HL-60 (cell line): ENCODE measurements at regions not wholly inside any gene's neighbourhood (a gene's known extent, or its start where the extent isn't known, plus 50 kb on each side); places are given as distances from the start of the nearest gene placed in this dataset.

Experiments
- DNase-seq, 2 experiments: peaks; one replicate each; pipeline ENCODE4 v3.0.0-alpha.2; 2010 to 2020; ENCODE audit warnings: low read depth in 1 of 2, low spot score in 1 of 2
- H3K27ac ChIP-seq: fragments of 250-450 bp; sonication (Bioruptor Pico); replicated peaks from 2 replicates; pipeline ENCODE4 v1.5.1; 2020; ENCODE audit warnings: mild to moderate bottlenecking, moderate library complexity
- H3K27me3 ChIP-seq: fragments of 250-450 bp; sonication (Bioruptor Pico); 2 replicates; pipeline ENCODE4 v1.5.1; 2021; ENCODE audit warnings: mild to moderate bottlenecking, moderate library complexity; ENCODE audit not compliant: insufficient read depth, poor library complexity, severe bottlenecking
- H3K4me3 ChIP-seq: replicated peaks from 2 replicates; pipeline ENCODE4 v1.5.1; 2011; ENCODE audit warnings: mild to moderate bottlenecking, control low read depth, low read length; ENCODE audit not compliant: insufficient read depth
- CTCF ChIP-seq: IDR thresholded peaks from one replicate; pipeline ENCODE4 v1.5.1; 2011; ENCODE audit warnings: low read length, control low read depth, inconsistent platforms; ENCODE audit not compliant: insufficient read depth
- GABPA ChIP-seq: IDR thresholded peaks from 2 replicates; pipeline ENCODE4 v1.6.1; 2012; ENCODE audit warnings: low read depth
- POLR2AphosphoS5 ChIP-seq: IDR thresholded peaks from 2 replicates; pipeline ENCODE4 v1.6.1; 2012; ENCODE audit warnings: low read depth
- REST ChIP-seq: IDR thresholded peaks from 2 replicates; pipeline ENCODE4 v1.6.1; 2012; ENCODE audit warnings: low read depth; ENCODE audit not compliant: insufficient replicate concordance
- SPI1 ChIP-seq: IDR thresholded peaks from 2 replicates; pipeline ENCODE4 v1.6.1; 2012; ENCODE audit warnings: low read depth, mild to moderate bottlenecking, borderline replicate concordance

- no peak for TF ChIP-seq SPI1
- TF ChIP-seq GABPA: no peak
- TF ChIP-seq POLR2AphosphoS5: no peak
- TF ChIP-seq CTCF: no peak
- TF ChIP-seq REST: no peak
- no peaks in the 10 kb centered on the region for H3K27me3 ChIP-seq
- H3K4me3 ChIP-seq: no peak overlapping the region
- no peak for DNase-seq
- no peak overlapping the region for H3K27ac ChIP-seq
These were observed 1372.2 kb upstream of the TMEFF2 start for GRCh38 chr2:193566886-193567285.

- H3K27me3 ChIP-seq: no peaks in the 10 kb centered on the region
- no peak overlapping the region for H3K4me3 ChIP-seq
- H3K27ac ChIP-seq: no peak overlapping the region
- TF ChIP-seq REST: no peak
- no peak for TF ChIP-seq SPI1
- no peak for TF ChIP-seq CTCF
- TF ChIP-seq GABPA: no peak
- no peak for TF ChIP-seq POLR2AphosphoS5
- no peak for DNase-seq
These were observed 1371.5 kb upstream of the TMEFF2 start for GRCh38 chr2:193566276-193566675.

GRCh38 chr2:193562031-193562430, 1367.3 kb upstream of the TMEFF2 start:
- H3K27ac ChIP-seq: no peak overlapping the region
- no peak for DNase-seq
- TF ChIP-seq GABPA (no peak), CTCF (no peak), POLR2AphosphoS5 (no peak), REST (no peak), SPI1 (no peak)
- no peaks in the 10 kb centered on the region for H3K27me3 ChIP-seq
- H3K4me3 ChIP-seq: no peak overlapping the region
